NCI-H1417 treated with DMSO at 0.1 percent for 48 hours (cell line): ENCODE measurements at regions not wholly inside any gene's neighbourhood (a gene's known extent, or its start where the extent isn't known, plus 50 kb on each side); places are given as distances from the start of the nearest gene placed in this dataset.
"Not testable (repeated sequence)": the region's sequence is repeated elsewhere in the genome, so short reads cannot be mapped to it uniquely, and the experiment has no call there.

ENCODE experiments used
- DNase-seq: peaks from one replicate; lab custom pipeline; 2025; lab: John Stamatoyannopoulos, UW

GRCh38 chr4:112026058-112026457, 119.2 kb upstream of the FAM241A start:
- DNase-seq = no peak

GRCh38 chr4:112029771-112030171, 115.5 kb upstream of the FAM241A start:
- DNase-seq = no peak

- DNase-seq = peak; percentile 7
These were observed 113.4 kb upstream of the FAM241A start for GRCh38 chr4:112031712-112032328.

GRCh38 chr4:112036886-112037285, 108.4 kb upstream of the FAM241A start:
- no peak for DNase-seq

- DNase-seq = no peak
These were observed 106.4 kb upstream of the FAM241A start for GRCh38 chr4:112038861-112039260.

- not testable (repeated sequence) for DNase-seq
These were observed 96.1 kb upstream of the FAM241A start for GRCh38 chr4:112049119-112049518.

GRCh38 chr4:112053825-112054350, 91.4 kb upstream of the FAM241A start:
- DNase-seq = no peak

- DNase-seq = no peak
These were observed 90.2 kb upstream of the FAM241A start for GRCh38 chr4:112055100-112055499.

- DNase-seq = no peak
These were observed 87.8 kb upstream of the FAM241A start for GRCh38 chr4:112057470-112057869.

GRCh38 chr4:112058433-112058832, 86.8 kb upstream of the FAM241A start:
- no peak for DNase-seq

- DNase-seq = peak; percentile 6
These were observed 85.0 kb upstream of the FAM241A start for GRCh38 chr4:112060212-112060611.

- DNase-seq = no peak
These were observed 83.9 kb upstream of the FAM241A start for GRCh38 chr4:112061207-112061817.

- no peak for DNase-seq
These were observed 82.0 kb upstream of the FAM241A start for GRCh38 chr4:112063260-112063659.

GRCh38 chr4:112069110-112069509, 76.1 kb upstream of the FAM241A start:
- no peak for DNase-seq

GRCh38 chr4:112073181-112073580, 72.1 kb upstream of the FAM241A start:
- DNase-seq = no peak

GRCh38 chr4:112075129-112075753, 70.0 kb upstream of the FAM241A start:
- DNase-seq = no peak

- no peak for DNase-seq
These were observed 69.3 kb upstream of the FAM241A start for GRCh38 chr4:112075906-112076305.

GRCh38 chr4:112076919-112077608, 68.2 kb upstream of the FAM241A start:
- no peak for DNase-seq

GRCh38 chr4:112077743-112078142, 67.5 kb upstream of the FAM241A start:
- DNase-seq = no peak

GRCh38 chr4:112082954-112083586, 62.2 kb upstream of the FAM241A start:
- DNase-seq = no peak

GRCh38 chr4:112083587-112084347, 61.5 kb upstream of the FAM241A start:
- DNase-seq = no peak
